Sigmoid colon (tissue), 4 donors: ENCODE measurements at regions not wholly inside any gene's neighbourhood (a gene's known extent, or its start where the extent isn't known, plus 50 kb on each side); places are given as distances from the start of the nearest gene placed in this dataset.

ENCODE experiments used
- EP300 ChIP-seq, 4 donors: sonication (generic); formaldehyde crosslinking; IDR thresholded peaks; one replicate each; pipeline ENCODE4 v1.6.1; 2017; ENCODE audit warnings: antibody characterized with exemption in 4 of 4
- POLR2A ChIP-seq, 2 donors: fragments of 450-650 bp; IDR thresholded peaks; one replicate each; pipeline ENCODE4 v1.6.1; 2016; ENCODE audit warnings: antibody characterized with exemption in 2 of 2, mild to moderate bottlenecking in 2 of 2, moderate library complexity in 2 of 2
- POLR2AphosphoS5 ChIP-seq, 4 donors: sonication (generic); formaldehyde crosslinking; IDR thresholded peaks; one replicate each; pipeline ENCODE4 v1.6.1; 2017; ENCODE audit warnings: antibody characterized with exemption in 4 of 4
- TF ChIP-seq, protein P1 (sequence below), 4 experiments: fragments of 450-650 bp in 3 of 4; fragments of 200-600 bp in 1 of 4; IDR thresholded peaks; one replicate each; pipeline ENCODE4 v1.5.1; 2016 to 2019; ENCODE audit warnings: antibody characterized with exemption in 4 of 4, mild to moderate bottlenecking in 3 of 4, moderate library complexity in 2 of 4

DNA sequence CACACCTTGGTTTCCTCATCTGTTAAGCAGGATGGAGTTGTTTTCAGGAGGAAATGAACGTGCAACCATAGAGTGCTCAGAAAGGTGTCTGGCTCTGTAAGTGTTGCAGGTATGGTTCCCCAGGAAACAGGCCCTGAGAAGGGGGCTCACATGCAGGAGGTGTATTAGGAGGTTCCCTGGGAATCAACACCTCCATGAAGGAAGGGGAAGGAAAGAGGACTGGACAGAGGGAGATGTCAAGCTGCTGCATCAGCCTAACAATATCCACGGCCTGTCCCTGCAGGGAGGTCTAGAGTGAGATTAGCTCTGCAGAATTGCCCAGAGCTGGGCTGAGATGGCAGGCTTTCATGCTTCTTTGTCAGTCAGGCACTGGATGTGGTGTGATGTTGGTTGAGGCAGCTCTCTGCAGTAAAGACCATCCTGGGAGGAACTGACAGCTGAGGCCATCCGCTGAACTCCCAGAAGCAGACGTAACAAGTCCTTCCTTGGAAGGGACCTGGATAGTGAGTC, 373.3 kb downstream of the ZNF536 start:
- TF ChIP-seq, protein P1, sequence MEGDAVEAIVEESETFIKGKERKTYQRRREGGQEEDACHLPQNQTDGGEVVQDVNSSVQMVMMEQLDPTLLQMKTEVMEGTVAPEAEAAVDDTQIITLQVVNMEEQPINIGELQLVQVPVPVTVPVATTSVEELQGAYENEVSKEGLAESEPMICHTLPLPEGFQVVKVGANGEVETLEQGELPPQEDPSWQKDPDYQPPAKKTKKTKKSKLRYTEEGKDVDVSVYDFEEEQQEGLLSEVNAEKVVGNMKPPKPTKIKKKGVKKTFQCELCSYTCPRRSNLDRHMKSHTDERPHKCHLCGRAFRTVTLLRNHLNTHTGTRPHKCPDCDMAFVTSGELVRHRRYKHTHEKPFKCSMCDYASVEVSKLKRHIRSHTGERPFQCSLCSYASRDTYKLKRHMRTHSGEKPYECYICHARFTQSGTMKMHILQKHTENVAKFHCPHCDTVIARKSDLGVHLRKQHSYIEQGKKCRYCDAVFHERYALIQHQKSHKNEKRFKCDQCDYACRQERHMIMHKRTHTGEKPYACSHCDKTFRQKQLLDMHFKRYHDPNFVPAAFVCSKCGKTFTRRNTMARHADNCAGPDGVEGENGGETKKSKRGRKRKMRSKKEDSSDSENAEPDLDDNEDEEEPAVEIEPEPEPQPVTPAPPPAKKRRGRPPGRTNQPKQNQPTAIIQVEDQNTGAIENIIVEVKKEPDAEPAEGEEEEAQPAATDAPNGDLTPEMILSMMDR (IDR thresholded peaks at IDR 0.05): no peak
- TF ChIP-seq POLR2A (IDR thresholded peaks at IDR 0.05): no peak
- no peak for TF ChIP-seq POLR2AphosphoS5 (IDR thresholded peaks at IDR 0.05)
- TF ChIP-seq EP300 (IDR thresholded peaks at IDR 0.05): no peak
